Smooth muscle cell (in vitro differentiated cells): ENCODE measurements at regions not wholly inside any gene's neighbourhood (a gene's known extent, or its start where the extent isn't known, plus 50 kb on each side); places are given as distances from the start of the nearest gene placed in this dataset.

Experiments used
- DNase-seq: peaks from one replicate; lab custom pipeline; 2025; ENCODE audit not compliant: unreplicated experiment; lab: John Stamatoyannopoulos, UW
- H2AFZ ChIP-seq: fragments of 200-600 bp; sonication (generic); 2 replicates; pipeline ENCODE4 v1.6.0; 2016; ENCODE audit warnings: antibody characterized with exemption, low read depth, mild to moderate bottlenecking
- H3F3A ChIP-seq: fragments of 200-600 bp; sonication (generic); 2 replicates; pipeline ENCODE4 v1.6.0; 2017; ENCODE audit warnings: antibody characterized with exemption, low read depth
- H3K27ac ChIP-seq: fragments of 200-600 bp; sonication (generic); 2 replicates; pipeline ENCODE4 v1.5.1; 2016; ENCODE audit warnings: low read depth, mild to moderate bottlenecking
- H3K27me3 ChIP-seq: fragments of 200-600 bp; sonication (generic); 2 replicates; pipeline ENCODE4 v1.6.1; 2016; ENCODE audit warnings: low read depth, mild to moderate bottlenecking
- H3K36me3 ChIP-seq: fragments of 200-600 bp; sonication (generic); 2 replicates; pipeline ENCODE4 v1.5.1; 2016; ENCODE audit warnings: low read depth
- H3K4me1 ChIP-seq: fragments of 200-600 bp; sonication (generic); 2 replicates; pipeline ENCODE4 v1.5.1; 2016; ENCODE audit warnings: low read depth
- H3K4me2 ChIP-seq: fragments of 200-600 bp; sonication (generic); 2 replicates; pipeline ENCODE4 v1.6.0; 2016; ENCODE audit warnings: mild to moderate bottlenecking
- H3K4me3 ChIP-seq: fragments of 200-600 bp; sonication (generic); 2 replicates; pipeline ENCODE4 v1.5.1; 2016; ENCODE audit warnings: mild to moderate bottlenecking
- H3K79me2 ChIP-seq: fragments of 200-600 bp; sonication (generic); 2 replicates; pipeline ENCODE4 v1.6.0; 2016; ENCODE audit warnings: low read depth, mild to moderate bottlenecking
- H3K9ac ChIP-seq: fragments of 200-600 bp; sonication (generic); 2 replicates; pipeline ENCODE4 v1.6.0; 2016; ENCODE audit warnings: low read depth
- H3K9me3 ChIP-seq: fragments of 200-600 bp; sonication (generic); replicated peaks from 2 replicates; pipeline ENCODE4 v1.5.1; 2016; ENCODE audit warnings: low read depth
- H4K20me1 ChIP-seq: fragments of 200-600 bp; sonication (generic); 2 replicates; pipeline ENCODE4 v1.6.0; 2016; ENCODE audit warnings: low read depth
- WGBS: methylation state at CpG from one replicate; pipeline ENCODE4 v1.1.7; 2016; ENCODE audit warnings: low lambda C conversion rate; 5-methylcytosine and 5-hydroxymethylcytosine counted together
- TF ChIP-seq, protein P1 (sequence below): fragments of 200-600 bp; sonication (generic); IDR thresholded peaks from 2 replicates; pipeline ENCODE4 v1.5.1; 2017; ENCODE audit warnings: borderline replicate concordance, mild to moderate bottlenecking, antibody characterized with exemption; ENCODE audit not compliant: insufficient read depth, poor library complexity, severe bottlenecking

DNA sequence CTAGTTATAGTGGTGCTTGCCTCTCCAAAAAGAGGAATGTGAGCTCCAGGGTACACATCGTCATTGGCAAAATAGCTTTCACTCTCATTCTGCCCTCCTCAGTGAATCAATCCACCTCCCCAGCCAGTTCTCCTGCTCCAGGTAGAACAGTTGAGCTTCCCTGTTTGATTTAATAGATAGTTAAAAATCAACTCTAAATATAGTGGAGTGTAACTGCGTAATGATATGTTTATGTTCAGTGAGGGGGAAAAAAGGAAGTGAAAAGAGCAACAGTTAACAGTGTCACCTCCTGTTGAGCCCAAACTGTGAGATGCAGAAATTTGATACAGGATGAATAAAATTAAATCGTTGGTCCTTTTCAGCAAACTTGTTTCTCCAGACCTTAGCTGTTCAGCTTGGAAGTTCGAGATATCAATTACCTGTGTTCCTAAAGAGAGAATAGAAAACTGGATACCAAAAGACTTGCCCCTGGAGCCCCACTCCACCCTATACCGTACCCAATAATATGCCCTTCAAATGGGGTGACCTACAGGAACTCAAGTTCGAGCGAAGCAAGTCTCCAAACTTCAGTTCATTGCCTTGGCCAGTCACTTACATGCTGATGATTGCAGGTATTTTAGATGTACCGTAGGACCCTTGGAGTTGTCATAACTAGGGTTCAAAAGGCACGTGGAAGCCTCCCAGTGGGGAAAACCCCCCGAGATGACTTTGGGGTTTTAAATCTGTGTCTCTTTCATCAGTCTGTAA lies 708.4 kb downstream of the RNF144A start:
- Histone ChIP-seq H2AFZ (no peak overlapping the region), H3K4me2 (no peak overlapping the region), H3K4me3 (no peak overlapping the region), H3F3A (no peaks in the 10 kb centered on the region), H3K79me2 (no peaks in the 10 kb centered on the region), H3K4me1 (no peaks in the 10 kb centered on the region), H3K27me3 (no peaks in the 10 kb centered on the region), H3K36me3 (no peaks in the 10 kb centered on the region), H4K20me1 (no peaks in the 10 kb centered on the region), H3K9ac (no peak overlapping the region), H3K9me3 (no peaks in the 10 kb centered on the region), H3K27ac (no peak overlapping the region)
- WGBS, result 92% methylated on average over 10 of the region's 10 CpGs
- TF ChIP-seq, protein P1, sequence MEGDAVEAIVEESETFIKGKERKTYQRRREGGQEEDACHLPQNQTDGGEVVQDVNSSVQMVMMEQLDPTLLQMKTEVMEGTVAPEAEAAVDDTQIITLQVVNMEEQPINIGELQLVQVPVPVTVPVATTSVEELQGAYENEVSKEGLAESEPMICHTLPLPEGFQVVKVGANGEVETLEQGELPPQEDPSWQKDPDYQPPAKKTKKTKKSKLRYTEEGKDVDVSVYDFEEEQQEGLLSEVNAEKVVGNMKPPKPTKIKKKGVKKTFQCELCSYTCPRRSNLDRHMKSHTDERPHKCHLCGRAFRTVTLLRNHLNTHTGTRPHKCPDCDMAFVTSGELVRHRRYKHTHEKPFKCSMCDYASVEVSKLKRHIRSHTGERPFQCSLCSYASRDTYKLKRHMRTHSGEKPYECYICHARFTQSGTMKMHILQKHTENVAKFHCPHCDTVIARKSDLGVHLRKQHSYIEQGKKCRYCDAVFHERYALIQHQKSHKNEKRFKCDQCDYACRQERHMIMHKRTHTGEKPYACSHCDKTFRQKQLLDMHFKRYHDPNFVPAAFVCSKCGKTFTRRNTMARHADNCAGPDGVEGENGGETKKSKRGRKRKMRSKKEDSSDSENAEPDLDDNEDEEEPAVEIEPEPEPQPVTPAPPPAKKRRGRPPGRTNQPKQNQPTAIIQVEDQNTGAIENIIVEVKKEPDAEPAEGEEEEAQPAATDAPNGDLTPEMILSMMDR, result no peak
- DNase-seq, result no peak

DNA sequence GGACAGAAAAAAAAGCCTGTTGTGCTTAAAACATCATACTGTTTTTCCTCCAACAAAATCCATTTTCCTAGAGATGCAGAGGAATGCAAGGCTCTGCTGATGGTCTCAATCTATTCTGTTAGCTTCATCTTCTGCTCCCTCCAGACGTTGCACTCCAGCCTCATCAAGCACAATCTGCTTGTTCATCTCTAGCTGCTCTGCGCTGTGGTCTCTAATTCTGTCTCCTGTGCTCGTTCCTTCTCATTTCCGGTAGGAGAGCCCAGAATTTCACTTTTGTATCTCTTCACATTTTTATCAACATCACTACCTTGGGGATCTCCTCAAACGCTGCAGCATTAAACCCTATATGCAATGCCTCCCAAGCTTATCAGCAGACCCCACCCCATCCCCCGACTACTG lies 708.9 kb downstream of the RNF144A start:
- WGBS, result 89% methylated on average over 6 of the region's 6 CpGs
- no peaks in the 10 kb centered on the region for H3F3A ChIP-seq
- no peak overlapping the region for H3K4me3 ChIP-seq
- H3K4me1 ChIP-seq, result no peaks in the 10 kb centered on the region
- TF ChIP-seq, protein P1, result no peak
- H3K79me2 ChIP-seq, result no peaks in the 10 kb centered on the region
- no peaks in the 10 kb centered on the region for H3K9me3 ChIP-seq
- H3K27me3 ChIP-seq, result no peaks in the 10 kb centered on the region
- no peak for DNase-seq
- no peaks in the 10 kb centered on the region for H3K36me3 ChIP-seq
- no peak overlapping the region for H3K4me2 ChIP-seq
- H3K9ac ChIP-seq, result no peak overlapping the region
- no peaks in the 10 kb centered on the region for H4K20me1 ChIP-seq
- no peak overlapping the region for H3K27ac ChIP-seq
- H2AFZ ChIP-seq, result no peak overlapping the region

DNA sequence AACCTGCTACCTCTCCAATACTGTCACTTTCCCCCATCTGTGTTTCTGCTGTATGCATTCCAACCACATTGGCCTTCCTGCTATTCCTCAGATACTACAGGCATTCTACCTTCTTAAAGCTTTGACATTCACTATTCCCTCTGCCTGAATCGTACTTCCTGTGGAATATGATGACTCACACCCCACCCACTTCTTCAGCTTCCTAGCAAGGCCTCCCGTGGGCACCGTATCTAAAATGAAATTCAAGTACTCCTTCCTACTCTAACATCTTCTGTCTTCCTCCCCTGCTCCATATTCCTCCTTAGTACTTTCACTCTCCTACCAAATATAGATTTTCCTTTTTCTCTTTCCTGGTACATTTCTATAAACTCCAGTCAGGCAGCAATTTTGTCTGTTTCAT lies 710.4 kb downstream of the RNF144A start:
- 23% methylated on average over 3 of the region's 3 CpGs for WGBS
- DNase-seq, result no peak
- no peaks in the 10 kb centered on the region for H3F3A ChIP-seq
- H4K20me1 ChIP-seq, result no peaks in the 10 kb centered on the region
- H3K9me3 ChIP-seq, result no peaks in the 10 kb centered on the region
- H3K27ac ChIP-seq, result no peak overlapping the region
- no peaks in the 10 kb centered on the region for H3K27me3 ChIP-seq
- H3K36me3 ChIP-seq, result no peaks in the 10 kb centered on the region
- H3K9ac ChIP-seq, result no peak overlapping the region
- no peak overlapping the region for H3K4me2 ChIP-seq
- no peaks in the 10 kb centered on the region for H3K79me2 ChIP-seq
- H3K4me1 ChIP-seq, result no peaks in the 10 kb centered on the region
- TF ChIP-seq, protein P1, result no peak
- no peak overlapping the region for H2AFZ ChIP-seq
- H3K4me3 ChIP-seq, result no peak overlapping the region

DNA sequence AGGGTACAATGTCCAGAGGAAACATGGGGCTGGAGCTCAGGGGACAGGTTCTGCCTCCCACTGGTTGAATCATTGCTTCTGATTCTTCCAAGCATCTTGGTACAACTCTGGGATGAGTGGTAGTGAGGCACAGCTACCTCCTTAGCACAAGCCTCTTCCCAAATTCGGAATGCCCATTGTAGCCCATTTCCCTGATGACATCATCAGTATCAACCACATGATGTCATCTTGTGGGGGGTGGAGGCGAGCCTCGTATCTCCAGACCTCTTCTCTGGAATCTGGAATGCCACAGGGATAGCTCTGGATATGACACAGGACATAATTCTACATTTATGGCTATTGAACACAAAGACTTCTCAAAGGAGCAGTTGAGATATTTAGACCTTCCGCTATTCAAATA lies 715.2 kb downstream of the RNF144A start:
- no peak overlapping the region for H3K9ac ChIP-seq
- H3F3A ChIP-seq, result no peaks in the 10 kb centered on the region
- H2AFZ ChIP-seq, result no peak overlapping the region
- H3K4me3 ChIP-seq, result no peak overlapping the region
- H3K4me2 ChIP-seq, result no peak overlapping the region
- no peaks in the 10 kb centered on the region for H4K20me1 ChIP-seq
- H3K27me3 ChIP-seq, result no peaks in the 10 kb centered on the region
- H3K36me3 ChIP-seq, result no peaks in the 10 kb centered on the region
- H3K79me2 ChIP-seq, result no peaks in the 10 kb centered on the region
- H3K9me3 ChIP-seq, result no peaks in the 10 kb centered on the region
- TF ChIP-seq, protein P1, result no peak
- no peak overlapping the region for H3K27ac ChIP-seq
- H3K4me1 ChIP-seq, result no peaks in the 10 kb centered on the region
- no peak for DNase-seq
- 76% methylated on average over 4 of the region's 4 CpGs for WGBS
